Large intestine (tissue), 3 donors: ENCODE measurements at regions not wholly inside any gene's neighbourhood (a gene's known extent, or its start where the extent isn't known, plus 50 kb on each side); places are given as distances from the start of the nearest gene placed in this dataset.

ENCODE experiments used
- DNase-seq, 2 donors: peaks; one replicate each; pipeline versions ENCODE4 v3.0.0 to v3.0.0-alpha.2; 2013
- H3K27ac ChIP-seq: one replicate; pipeline ENCODE4 v1.5.1; 2013; ENCODE audit warnings: low read length
- H3K27me3 ChIP-seq: 2 replicates; pipeline ENCODE4 v1.6.1; 2013; ENCODE audit warnings: low read length; ENCODE audit not compliant: control insufficient read depth, insufficient read depth
- H3K36me3 ChIP-seq: 2 replicates; pipeline ENCODE4 v1.6.1; 2013; ENCODE audit warnings: low read length; ENCODE audit not compliant: control insufficient read depth, insufficient read depth
- H3K4me1 ChIP-seq: one replicate; pipeline ENCODE4 v1.6.1; 2013; ENCODE audit warnings: low read length; ENCODE audit not compliant: control insufficient read depth, insufficient read depth
- H3K4me3 ChIP-seq: one replicate; pipeline ENCODE4 v1.5.1; 2013; ENCODE audit warnings: low read length
- H3K9me3 ChIP-seq: one replicate; pipeline ENCODE4 v1.6.1; 2013; ENCODE audit warnings: mild to moderate bottlenecking, low read depth, low read length, moderate library complexity; ENCODE audit not compliant: control insufficient read depth
- WGBS: methylation state at CpG from one replicate; pipeline ENCODE4 v1.1.5; 2013; ENCODE audit warnings: low lambda C conversion rate; ENCODE audit not compliant: insufficient coverage; 5-methylcytosine and 5-hydroxymethylcytosine counted together

DNA sequence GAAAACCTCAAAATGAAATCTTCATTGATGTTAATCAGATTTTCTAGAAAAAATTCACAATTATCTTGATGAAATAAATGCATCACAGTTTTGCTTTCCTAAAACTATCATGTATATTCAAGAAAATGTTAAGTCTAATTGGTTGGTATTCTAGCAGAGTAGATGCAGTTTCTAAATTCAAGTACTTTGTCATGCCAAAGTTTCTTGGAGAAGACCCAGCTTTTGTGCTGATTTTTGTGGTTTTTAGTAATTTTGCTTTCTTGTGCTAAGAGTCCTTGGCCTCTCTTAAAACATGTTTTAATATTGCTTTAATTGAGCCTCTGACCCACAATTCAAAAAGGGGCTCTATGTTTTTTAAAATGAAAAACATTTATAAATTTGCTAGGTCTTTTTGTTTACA, 924.8 kb upstream of the PTPRD start:
- Histone ChIP-seq H3K9me3 (no peaks in the 10 kb centered on the region), H3K27ac (no peak overlapping the region), H3K27me3 (no peaks in the 10 kb centered on the region), H3K4me3 (no peak overlapping the region), H3K36me3 (no peaks in the 10 kb centered on the region), H3K4me1 (no peaks in the 10 kb centered on the region)
- no peak for DNase-seq

DNA sequence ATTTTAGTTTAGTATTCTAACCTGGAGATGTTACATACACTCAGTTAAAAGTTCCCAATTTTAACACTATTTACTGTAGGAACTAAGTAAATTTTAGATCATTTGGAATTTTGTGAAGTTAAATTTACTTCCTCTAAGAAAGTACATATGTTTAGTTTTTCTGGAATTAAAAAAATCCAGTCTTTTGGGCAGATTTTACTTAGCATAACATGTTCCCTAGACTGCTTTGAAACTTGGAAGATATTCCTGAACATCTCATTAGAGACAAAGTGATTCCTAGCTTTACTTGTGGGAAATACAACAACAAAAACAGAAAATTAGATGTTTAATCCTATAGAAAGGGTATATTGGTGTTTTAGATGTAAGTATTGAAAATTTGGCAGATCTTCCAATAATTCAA, 930.0 kb upstream of the PTPRD start:
- Histone ChIP-seq H3K4me3 (no peak overlapping the region), H3K9me3 (no peaks in the 10 kb centered on the region), H3K36me3 (no peaks in the 10 kb centered on the region), H3K27ac (no peak overlapping the region), H3K27me3 (no peaks in the 10 kb centered on the region), H3K4me1 (no peaks in the 10 kb centered on the region)
- no peak for DNase-seq

DNA sequence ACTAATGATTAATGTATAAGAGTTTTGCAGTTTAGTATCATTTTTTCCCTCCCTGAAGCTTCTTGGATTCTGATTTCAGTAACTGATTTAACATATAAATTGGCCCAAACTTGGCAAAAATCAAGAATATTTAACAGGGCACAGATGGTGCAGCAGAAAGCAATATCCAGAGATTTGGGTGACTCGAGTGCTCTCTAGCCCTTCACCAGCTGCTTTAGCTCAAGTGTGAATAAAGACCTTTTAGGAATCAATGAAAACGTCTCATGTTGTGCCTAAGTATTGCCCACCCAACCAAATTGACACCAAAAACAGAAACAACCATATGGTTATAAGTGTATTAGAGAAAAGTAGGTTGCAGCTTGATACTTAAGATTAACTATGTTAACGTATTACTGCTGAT, 933.4 kb upstream of the PTPRD start:
- WGBS: no CpG with 5 or more reads among the region's 3 CpGs
- no peaks in the 10 kb centered on the region for H3K36me3 ChIP-seq
- peaks cover 2% of the 10 kb centered on the region for H3K9me3 ChIP-seq
- H3K4me1 ChIP-seq: no peaks in the 10 kb centered on the region
- H3K4me3 ChIP-seq: no peak overlapping the region
- no peaks in the 10 kb centered on the region for H3K27me3 ChIP-seq
- H3K27ac ChIP-seq: no peak overlapping the region
- DNase-seq: no peak

DNA sequence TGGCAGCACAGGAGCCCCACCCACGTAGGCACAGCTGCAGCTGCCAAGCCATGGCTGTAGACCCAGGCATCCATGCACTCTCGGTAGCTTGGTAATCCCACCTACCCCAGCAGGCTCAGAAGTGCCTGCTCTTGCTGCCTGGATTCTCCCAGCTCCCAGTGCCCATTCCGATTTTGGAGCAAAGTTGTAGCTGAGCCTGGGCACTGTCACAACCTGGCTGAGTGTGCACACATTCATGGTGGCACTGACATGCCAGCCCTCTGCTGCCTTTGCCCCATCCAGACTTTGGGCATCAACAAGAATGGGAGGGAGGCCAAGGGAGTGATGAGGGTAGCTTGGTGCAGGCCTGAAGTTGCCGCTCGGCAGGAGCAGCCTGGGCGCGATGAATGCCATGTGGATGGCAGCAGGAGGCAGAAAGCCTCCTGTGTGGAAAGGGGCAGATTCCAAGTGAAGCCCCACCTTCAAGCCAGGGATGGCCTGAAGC, 936.6 kb upstream of the PTPRD start:
- Histone ChIP-seq H3K4me1 (no peaks in the 10 kb centered on the region), H3K27me3 (no peaks in the 10 kb centered on the region), H3K4me3 (no peak overlapping the region), H3K9me3 (peaks cover 2% of the 10 kb centered on the region), H3K27ac (no peak overlapping the region), H3K36me3 (no peaks in the 10 kb centered on the region)
- DNase-seq: no peak
- WGBS: no CpG with 5 or more reads among the region's 7 CpGs

DNA sequence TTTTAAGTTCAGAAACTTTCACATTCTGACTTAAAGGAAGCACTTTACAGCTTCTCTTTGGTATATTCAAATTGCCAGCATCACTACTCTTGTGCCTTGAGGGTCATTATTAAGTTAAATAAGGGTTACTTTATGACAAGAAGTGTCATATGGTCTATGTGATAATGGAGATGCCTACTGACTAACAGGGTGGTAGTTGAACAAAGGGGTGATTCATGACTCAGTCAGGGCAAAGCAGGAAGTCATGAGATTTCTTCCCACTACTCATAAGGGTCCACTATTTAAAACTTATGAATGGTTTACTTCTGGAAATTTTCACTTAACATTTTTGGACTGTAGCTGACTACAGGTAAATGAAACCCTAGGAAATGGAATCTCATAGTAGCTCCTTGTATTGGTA, 938.3 kb upstream of the PTPRD start:
- H3K9me3 ChIP-seq: peaks cover 2% of the 10 kb centered on the region
- H3K27ac ChIP-seq: no peak overlapping the region
- H3K36me3 ChIP-seq: no peaks in the 10 kb centered on the region
- no peak overlapping the region for H3K4me3 ChIP-seq
- H3K27me3 ChIP-seq: no peaks in the 10 kb centered on the region
- H3K4me1 ChIP-seq: no peaks in the 10 kb centered on the region
- no peak for DNase-seq

DNA sequence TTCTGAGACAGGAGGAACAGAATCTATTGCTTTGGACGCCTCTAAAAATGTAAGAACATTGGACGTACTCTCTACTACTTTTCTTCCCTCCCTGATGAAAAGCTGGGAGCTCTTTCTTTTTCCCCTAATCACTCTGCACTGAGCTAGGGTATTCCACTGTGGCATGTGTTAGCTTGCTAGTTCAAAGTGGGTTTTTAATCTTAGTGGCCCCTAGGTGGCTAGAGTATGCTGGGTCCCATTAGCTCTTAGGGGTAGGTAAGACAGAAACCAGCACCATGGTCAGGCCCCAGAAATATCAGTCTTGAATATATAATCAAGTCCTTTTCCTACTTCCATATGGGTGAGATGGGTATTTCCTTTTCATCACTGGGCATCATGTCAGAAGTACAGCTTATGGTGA, 945.2 kb upstream of the PTPRD start:
- Histone ChIP-seq H3K4me1 (no peaks in the 10 kb centered on the region), H3K36me3 (no peaks in the 10 kb centered on the region), H3K27ac (no peak overlapping the region), H3K9me3 (no peaks in the 10 kb centered on the region), H3K4me3 (no peak overlapping the region), H3K27me3 (no peaks in the 10 kb centered on the region)
- no peak for DNase-seq
- no CpG with 5 or more reads among the region's 2 CpGs for WGBS

DNA sequence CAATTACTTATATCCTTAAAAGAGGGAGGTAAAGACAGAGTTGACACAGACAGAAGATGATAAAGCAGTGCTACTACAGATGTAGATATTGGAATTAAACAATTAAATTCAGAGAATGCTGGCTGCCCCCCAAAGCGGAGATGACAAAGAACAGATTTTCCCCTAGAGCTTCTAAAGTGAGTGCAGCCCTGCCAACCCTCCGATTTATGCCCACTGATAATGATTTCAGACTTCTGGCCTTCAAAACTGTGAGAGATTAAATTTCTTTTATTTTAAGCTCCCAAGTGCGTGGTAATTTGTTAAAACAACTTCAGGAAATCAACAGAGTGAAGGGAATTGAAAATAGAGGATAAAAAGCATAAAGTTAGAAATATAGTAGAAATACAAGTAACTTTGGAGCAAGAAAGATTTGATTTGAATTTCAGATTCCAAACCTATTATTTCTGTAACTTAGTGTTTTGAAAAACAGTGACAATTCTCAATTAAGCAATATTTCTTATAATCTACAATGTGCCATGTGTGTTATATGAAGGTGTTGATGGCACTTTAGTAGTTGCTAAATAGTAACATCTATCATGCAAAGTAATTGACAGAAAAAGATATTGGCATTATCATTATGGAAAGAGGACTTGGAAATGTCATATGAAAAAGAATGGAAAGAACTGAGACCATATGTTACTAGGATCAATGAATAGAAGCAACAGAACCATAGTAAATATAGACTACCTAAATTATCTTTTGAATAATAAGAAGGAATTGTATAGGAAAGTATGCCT, 946.4 kb upstream of the PTPRD start:
- DNase-seq: no peak
- Histone ChIP-seq H3K9me3 (no peaks in the 10 kb centered on the region), H3K4me1 (no peaks in the 10 kb centered on the region), H3K4me3 (no peak overlapping the region), H3K27me3 (no peaks in the 10 kb centered on the region), H3K36me3 (no peaks in the 10 kb centered on the region), H3K27ac (no peak overlapping the region)
- WGBS: 69% methylated on average over 2 of the region's 3 CpGs

DNA sequence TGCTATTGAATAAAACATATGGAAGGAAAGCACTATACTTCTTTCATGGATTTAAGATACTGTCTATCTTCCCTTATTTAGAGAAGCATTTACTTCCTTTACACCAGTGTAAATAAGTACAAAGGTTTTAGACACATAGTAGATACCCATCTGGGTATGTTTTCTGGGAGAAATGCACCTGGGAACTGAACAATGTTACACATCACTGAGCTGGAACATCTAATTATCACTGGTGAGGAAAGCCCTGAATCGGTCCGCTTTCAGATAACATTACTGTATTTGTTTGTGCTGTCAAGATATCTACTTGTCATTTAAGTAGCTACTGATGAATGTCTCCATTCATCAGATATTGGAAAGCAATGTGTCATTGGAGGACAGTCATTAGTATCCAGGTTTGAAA, 964.7 kb upstream of the PTPRD start:
- Histone ChIP-seq H3K4me1 (no peaks in the 10 kb centered on the region), H3K27me3 (no peaks in the 10 kb centered on the region), H3K27ac (no peak overlapping the region), H3K4me3 (no peak overlapping the region), H3K9me3 (no peaks in the 10 kb centered on the region), H3K36me3 (no peaks in the 10 kb centered on the region)
- DNase-seq: no peak
- WGBS: no CpG with 5 or more reads among the region's 2 CpGs

DNA sequence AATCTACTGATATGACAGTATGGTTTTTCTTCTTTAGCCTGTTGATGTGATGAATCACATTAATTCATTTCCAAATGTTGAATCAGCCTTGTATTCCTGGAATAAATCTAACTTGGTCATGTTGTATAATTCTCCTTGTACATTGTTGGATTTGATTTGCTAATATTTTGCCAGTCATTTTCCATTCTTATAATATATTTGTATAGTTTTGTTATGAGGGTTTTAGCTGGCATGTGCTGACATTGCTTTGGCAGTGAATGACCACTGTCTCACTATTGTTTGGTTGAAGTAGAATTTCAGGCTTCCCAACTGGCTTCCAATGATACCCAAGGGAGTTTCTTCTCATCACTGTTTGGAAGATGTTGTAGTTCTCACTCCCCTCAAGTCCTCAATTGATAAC, 983.0 kb upstream of the PTPRD start:
- no peak for DNase-seq
- H3K27ac ChIP-seq: no peak overlapping the region
- H3K27me3 ChIP-seq: no peaks in the 10 kb centered on the region
- H3K4me3 ChIP-seq: no peak overlapping the region
- no peaks in the 10 kb centered on the region for H3K9me3 ChIP-seq
- H3K36me3 ChIP-seq: no peaks in the 10 kb centered on the region
- no peaks in the 10 kb centered on the region for H3K4me1 ChIP-seq

DNA sequence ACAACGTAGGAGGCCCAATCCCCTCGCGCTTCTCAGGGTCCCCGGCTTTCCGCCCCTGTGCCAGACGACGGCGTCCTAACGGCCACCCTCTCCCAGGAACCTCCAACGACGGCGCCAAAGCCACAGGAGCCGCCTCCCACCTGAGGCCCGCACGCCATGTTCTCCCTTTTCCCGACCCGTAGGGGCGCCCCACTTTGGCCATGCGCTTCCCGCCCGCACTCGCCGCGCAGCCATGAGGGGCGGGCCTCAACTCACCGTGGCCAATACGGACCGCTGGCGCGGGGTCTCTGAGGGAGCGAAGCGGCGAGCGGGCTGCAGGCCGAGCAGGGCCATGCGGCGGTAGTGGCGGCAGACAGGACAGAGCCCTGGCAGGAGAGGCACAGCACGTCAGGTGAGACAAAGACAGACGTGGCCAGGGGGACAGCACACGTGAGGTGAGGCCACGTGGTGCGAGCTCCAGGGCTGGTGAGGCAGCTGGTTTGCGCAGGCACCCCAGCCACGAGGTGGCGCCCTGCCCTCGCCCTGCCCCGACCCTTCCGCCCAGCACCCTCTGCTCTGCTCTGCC, 1005.5 kb upstream of the PTPRD start:
- DNase-seq: no peak

DNA sequence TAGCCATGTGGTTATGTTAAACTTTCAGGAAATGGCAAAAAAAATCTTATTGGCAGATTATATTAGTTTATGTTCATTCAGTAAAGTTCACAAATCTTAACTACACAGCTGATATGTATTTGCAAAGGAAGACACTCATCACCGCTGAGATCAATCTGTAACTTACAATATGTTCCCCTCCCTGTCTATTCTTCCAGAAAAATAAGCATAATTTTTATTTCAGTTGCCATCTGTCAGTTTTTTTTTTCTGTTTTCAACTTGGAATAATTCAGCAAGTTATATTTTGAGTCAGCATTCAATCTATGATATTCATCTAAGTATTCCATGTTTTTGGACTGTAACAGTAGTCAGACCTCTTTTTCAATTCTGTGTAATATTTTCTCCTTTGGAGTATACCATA, 1019.9 kb upstream of the PTPRD start:
- DNase-seq: no peak
- Histone ChIP-seq H3K27me3 (no peaks in the 10 kb centered on the region), H3K4me1 (no peaks in the 10 kb centered on the region), H3K9me3 (no peaks in the 10 kb centered on the region), H3K4me3 (no peak overlapping the region), H3K36me3 (no peaks in the 10 kb centered on the region), H3K27ac (no peak overlapping the region)
- no CpG with 5 or more reads among the region's 1 CpG for WGBS

More for the DNA sequence above, 1005.5 kb upstream of the PTPRD start:
- WGBS: no CpG with 5 or more reads among the region's 49 CpGs
- Histone ChIP-seq H3K9me3 (peaks cover 8% of the 10 kb centered on the region), H3K36me3 (no peaks in the 10 kb centered on the region), H3K4me3 (no peak overlapping the region), H3K27me3 (no peaks in the 10 kb centered on the region), H3K4me1 (no peaks in the 10 kb centered on the region), H3K27ac (no peak overlapping the region)
